ENCODE measurements at regions not wholly inside any gene's neighbourhood (a gene's known extent, or its start where the extent isn't known, plus 50 kb on each side); places are given as distances from the start of the nearest gene placed in this dataset.

DNA sequence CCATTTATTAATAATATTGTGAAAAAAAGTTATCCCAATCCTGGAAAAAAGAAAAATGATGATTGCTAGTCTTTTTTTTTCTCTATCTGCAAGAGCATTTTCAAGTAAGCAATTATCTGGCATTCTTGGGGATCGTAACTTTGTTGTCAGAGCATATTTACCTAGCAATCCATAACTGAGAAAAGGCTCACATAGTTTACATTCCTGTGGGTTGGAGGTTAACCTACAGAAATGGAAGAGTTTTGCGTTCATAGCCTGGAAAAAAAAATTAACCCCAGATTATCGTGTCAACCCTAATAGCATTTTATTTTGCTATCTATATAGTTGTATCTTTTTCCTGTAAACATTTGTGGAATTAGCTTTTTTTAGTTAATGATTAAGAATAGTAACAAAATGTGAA, 292.3 kb downstream of the DAD1 start (continued):
- TF ChIP-seq, protein P1, sequence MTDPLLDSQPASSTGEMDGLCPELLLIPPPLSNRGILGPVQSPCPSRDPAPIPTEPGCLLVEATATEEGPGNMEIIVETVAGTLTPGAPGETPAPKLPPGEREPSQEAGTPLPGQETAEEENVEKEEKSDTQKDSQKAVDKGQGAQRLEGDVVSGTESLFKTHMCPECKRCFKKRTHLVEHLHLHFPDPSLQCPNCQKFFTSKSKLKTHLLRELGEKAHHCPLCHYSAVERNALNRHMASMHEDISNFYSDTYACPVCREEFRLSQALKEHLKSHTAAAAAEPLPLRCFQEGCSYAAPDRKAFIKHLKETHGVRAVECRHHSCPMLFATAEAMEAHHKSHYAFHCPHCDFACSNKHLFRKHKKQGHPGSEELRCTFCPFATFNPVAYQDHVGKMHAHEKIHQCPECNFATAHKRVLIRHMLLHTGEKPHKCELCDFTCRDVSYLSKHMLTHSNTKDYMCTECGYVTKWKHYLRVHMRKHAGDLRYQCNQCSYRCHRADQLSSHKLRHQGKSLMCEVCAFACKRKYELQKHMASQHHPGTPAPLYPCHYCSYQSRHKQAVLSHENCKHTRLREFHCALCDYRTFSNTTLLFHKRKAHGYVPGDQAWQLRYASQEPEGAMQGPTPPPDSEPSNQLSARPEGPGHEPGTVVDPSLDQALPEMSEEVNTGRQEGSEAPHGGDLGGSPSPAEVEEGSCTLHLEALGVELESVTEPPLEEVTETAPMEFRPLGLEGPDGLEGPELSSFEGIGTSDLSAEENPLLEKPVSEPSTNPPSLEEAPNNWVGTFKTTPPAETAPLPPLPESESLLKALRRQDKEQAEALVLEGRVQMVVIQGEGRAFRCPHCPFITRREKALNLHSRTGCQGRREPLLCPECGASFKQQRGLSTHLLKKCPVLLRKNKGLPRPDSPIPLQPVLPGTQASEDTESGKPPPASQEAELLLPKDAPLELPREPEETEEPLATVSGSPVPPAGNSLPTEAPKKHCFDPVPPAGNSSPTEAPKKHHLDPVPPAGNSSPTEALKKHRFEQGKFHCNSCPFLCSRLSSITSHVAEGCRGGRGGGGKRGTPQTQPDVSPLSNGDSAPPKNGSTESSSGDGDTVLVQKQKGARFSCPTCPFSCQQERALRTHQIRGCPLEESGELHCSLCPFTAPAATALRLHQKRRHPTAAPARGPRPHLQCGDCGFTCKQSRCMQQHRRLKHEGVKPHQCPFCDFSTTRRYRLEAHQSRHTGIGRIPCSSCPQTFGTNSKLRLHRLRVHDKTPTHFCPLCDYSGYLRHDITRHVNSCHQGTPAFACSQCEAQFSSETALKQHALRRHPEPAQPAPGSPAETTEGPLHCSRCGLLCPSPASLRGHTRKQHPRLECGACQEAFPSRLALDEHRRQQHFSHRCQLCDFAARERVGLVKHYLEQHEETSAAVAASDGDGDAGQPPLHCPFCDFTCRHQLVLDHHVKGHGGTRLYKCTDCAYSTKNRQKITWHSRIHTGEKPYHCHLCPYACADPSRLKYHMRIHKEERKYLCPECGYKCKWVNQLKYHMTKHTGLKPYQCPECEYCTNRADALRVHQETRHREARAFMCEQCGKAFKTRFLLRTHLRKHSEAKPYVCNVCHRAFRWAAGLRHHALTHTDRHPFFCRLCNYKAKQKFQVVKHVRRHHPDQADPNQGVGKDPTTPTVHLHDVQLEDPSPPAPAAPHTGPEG (CRISPR knock-in tag; IDR thresholded peaks at IDR 0.05), result no peak
- TF ChIP-seq RXRB (CRISPR knock-in tag; IDR thresholded peaks at IDR 0.05; ENCODE audit: borderline replicate concordance) (peak; percentile 47; the same call in 1 of the 2 replicates), ZNF496 (CRISPR knock-in tag; IDR thresholded peaks at IDR 0.05; ENCODE audit: insufficient replicate concordance) (no peak), MAFG (CRISPR knock-in tag; IDR thresholded peaks at IDR 0.05) (no peak), FOXP1 (IDR thresholded peaks at IDR 0.05) (no peak), FOXP1 (CRISPR knock-in tag; IDR thresholded peaks at IDR 0.05) (peak; percentile 77), XBP1 (CRISPR knock-in tag; IDR thresholded peaks at IDR 0.05) (no peak), ZMYM3 (CRISPR knock-in tag; IDR thresholded peaks at IDR 0.05) (no peak), NR2F6 (IDR thresholded peaks at IDR 0.05) (peak; percentile 87), NR2F6 (CRISPR knock-in tag; IDR thresholded peaks at IDR 0.05) (peak; percentile 79), TCF7 (IDR thresholded peaks at IDR 0.05; ENCODE audit: low read depth) (0 out of 2 replicates have a peak, but pooled peaks have one; percentile 23), ZNF607 (CRISPR knock-in tag; IDR thresholded peaks at IDR 0.05; ENCODE audit: borderline replicate concordance) (no peak), ZNF260 (CRISPR knock-in tag; IDR thresholded peaks at IDR 0.05; ENCODE audit: borderline replicate concordance, low read depth) (no peak), ATRX (CRISPR knock-in tag; IDR thresholded peaks at IDR 0.05; ENCODE audit: borderline replicate concordance) (no peak), ZNF160 (CRISPR knock-in tag; IDR thresholded peaks at IDR 0.05) (no peak), ZKSCAN1 (IDR thresholded peaks at IDR 0.05; ENCODE audit: low read length) (no peak), BCL6 (CRISPR knock-in tag; IDR thresholded peaks at IDR 0.05) (peak; percentile 79), ZNF33B (CRISPR knock-in tag; IDR thresholded peaks at IDR 0.05) (no peak)
- TF ChIP-seq, protein P2, sequence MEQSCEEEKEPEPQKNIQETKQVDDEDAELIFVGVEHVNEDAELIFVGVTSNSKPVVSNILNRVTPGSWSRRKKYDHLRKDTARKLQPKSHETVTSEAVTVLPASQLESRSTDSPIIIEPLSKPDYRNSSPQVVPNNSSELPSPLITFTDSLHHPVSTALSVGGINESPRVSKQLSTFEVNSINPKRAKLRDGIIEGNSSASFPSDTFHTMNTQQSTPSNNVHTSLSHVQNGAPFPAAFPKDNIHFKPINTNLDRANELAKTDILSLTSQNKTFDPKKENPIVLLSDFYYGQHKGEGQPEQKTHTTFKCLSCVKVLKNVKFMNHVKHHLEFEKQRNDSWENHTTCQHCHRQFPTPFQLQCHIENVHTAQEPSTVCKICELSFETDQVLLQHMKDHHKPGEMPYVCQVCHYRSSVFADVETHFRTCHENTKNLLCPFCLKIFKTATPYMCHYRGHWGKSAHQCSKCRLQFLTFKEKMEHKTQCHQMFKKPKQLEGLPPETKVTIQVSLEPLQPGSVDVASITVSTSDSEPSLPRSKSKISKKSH (CRISPR knock-in tag; IDR thresholded peaks at IDR 0.05; ENCODE audit: borderline replicate concordance), result no peak
- TF ChIP-seq, protein P3, sequence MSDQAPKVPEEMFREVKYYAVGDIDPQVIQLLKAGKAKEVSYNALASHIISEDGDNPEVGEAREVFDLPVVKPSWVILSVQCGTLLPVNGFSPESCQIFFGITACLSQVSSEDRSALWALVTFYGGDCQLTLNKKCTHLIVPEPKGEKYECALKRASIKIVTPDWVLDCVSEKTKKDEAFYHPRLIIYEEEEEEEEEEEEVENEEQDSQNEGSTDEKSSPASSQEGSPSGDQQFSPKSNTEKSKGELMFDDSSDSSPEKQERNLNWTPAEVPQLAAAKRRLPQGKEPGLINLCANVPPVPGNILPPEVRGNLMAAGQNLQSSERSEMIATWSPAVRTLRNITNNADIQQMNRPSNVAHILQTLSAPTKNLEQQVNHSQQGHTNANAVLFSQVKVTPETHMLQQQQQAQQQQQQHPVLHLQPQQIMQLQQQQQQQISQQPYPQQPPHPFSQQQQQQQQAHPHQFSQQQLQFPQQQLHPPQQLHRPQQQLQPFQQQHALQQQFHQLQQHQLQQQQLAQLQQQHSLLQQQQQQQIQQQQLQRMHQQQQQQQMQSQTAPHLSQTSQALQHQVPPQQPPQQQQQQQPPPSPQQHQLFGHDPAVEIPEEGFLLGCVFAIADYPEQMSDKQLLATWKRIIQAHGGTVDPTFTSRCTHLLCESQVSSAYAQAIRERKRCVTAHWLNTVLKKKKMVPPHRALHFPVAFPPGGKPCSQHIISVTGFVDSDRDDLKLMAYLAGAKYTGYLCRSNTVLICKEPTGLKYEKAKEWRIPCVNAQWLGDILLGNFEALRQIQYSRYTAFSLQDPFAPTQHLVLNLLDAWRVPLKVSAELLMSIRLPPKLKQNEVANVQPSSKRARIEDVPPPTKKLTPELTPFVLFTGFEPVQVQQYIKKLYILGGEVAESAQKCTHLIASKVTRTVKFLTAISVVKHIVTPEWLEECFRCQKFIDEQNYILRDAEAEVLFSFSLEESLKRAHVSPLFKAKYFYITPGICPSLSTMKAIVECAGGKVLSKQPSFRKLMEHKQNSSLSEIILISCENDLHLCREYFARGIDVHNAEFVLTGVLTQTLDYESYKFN (CRISPR knock-in tag; conservative IDR thresholded peaks at IDR 0.05), result peak; percentile 39; the same call in 1 of the 2 replicates
- TF ChIP-seq, protein P4, sequence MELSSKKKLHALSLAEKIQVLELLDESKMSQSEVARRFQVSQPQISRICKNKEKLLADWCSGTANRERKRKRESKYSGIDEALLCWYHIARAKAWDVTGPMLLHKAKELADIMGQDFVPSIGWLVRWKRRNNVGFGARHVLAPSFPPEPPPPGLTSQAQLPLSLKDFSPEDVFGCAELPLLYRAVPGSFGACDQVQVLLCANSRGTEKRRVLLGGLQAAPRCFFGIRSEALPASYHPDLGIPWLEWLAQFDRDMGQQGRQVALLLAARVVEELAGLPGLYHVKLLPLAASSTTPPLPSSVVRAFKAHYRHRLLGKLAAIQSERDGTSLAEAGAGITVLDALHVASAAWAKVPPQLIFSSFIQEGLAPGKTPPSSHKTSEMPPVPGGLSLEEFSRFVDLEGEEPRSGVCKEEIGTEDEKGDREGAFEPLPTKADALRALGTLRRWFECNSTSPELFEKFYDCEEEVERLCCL (CRISPR knock-in tag; IDR thresholded peaks at IDR 0.05; ENCODE audit: borderline replicate concordance), result no peak

All from HepG2 (cell line).